Karpas-422 (cell line): ENCODE measurements at regions not wholly inside any gene's neighbourhood (a gene's known extent, or its start where the extent isn't known, plus 50 kb on each side); places are given as distances from the start of the nearest gene placed in this dataset. TPM values are rescaled to one million over a fixed set of nuclear protein-coding genes. Genes with fewer than 3 reads are reported as not detected.

ENCODE experiments used
- DNase-seq: peaks from one replicate; pipeline ENCODE4 v3.0.0-alpha.2; 2015
- H2AFZ ChIP-seq: fragments of 200-600 bp; sonication (generic); 2 replicates; pipeline ENCODE4 v1.6.1; 2014; ENCODE audit warnings: antibody characterized with exemption, low read length, mixed read lengths
- H3K27ac ChIP-seq: fragments of 200-600 bp; sonication (generic); 2 replicates; pipeline ENCODE4 v1.5.1; 2014; ENCODE audit warnings: mild to moderate bottlenecking, low read length, moderate library complexity
- H3K27me3 ChIP-seq: fragments of 200-600 bp; sonication (generic); 2 replicates; pipeline ENCODE4 v1.6.1; 2014; ENCODE audit warnings: low read length, mixed read lengths
- H3K36me3 ChIP-seq: fragments of 200-600 bp; sonication (generic); 2 replicates; pipeline ENCODE4 v1.6.1; 2014; ENCODE audit warnings: low read length, mixed read lengths; ENCODE audit not compliant: insufficient read depth
- H3K4me1 ChIP-seq: fragments of 200-600 bp; sonication (generic); 2 replicates; pipeline ENCODE4 v1.6.1; 2014; ENCODE audit warnings: mild to moderate bottlenecking, low read length, mixed read lengths
- H3K4me2 ChIP-seq: fragments of 200-600 bp; sonication (generic); 2 replicates; pipeline ENCODE4 v1.6.1; 2014; ENCODE audit warnings: low read length, low read depth, mild to moderate bottlenecking; ENCODE audit not compliant: poor library complexity, severe bottlenecking
- H3K4me3 ChIP-seq: fragments of 200-600 bp; sonication (generic); 2 replicates; pipeline ENCODE4 v1.5.1; 2014; ENCODE audit warnings: mild to moderate bottlenecking, antibody characterized with exemption, low read length, mixed read lengths
- H3K79me2 ChIP-seq: fragments of 200-600 bp; sonication (generic); 2 replicates; pipeline ENCODE4 v1.6.1; 2014; ENCODE audit warnings: mild to moderate bottlenecking, low read length, mixed read lengths
- H3K9ac ChIP-seq: fragments of 200-600 bp; sonication (generic); 2 replicates; pipeline ENCODE4 v1.6.0; 2014; ENCODE audit warnings: low read length
- H3K9me2 ChIP-seq: fragments of 200-600 bp; sonication (generic), shearing (Covaris generic); replicated peaks from 2 replicates; pipeline ENCODE4 v1.6.0; 2014; ENCODE audit warnings: mild to moderate bottlenecking, low read length, moderate library complexity; ENCODE audit not compliant: insufficient read depth
- H3K9me3 ChIP-seq: fragments of 300-700, 200-600 bp; sonication (generic); 2 replicates; pipeline ENCODE4 v1.6.1; 2014; ENCODE audit warnings: low read length, mixed read lengths
- H4K20me1 ChIP-seq: fragments of 200-600 bp; sonication (generic); 2 replicates; pipeline ENCODE4 v1.6.1; 2014; ENCODE audit warnings: mild to moderate bottlenecking, antibody characterized with exemption, low read length, low read depth; ENCODE audit not compliant: insufficient read depth
- small RNA-seq: library from RNA; depleted of rRNA; stranded (forward); fragments of <200 nt; gene quantifications from one replicate; pipeline ENCODE3, GENCODE V24; 2014

DNA sequence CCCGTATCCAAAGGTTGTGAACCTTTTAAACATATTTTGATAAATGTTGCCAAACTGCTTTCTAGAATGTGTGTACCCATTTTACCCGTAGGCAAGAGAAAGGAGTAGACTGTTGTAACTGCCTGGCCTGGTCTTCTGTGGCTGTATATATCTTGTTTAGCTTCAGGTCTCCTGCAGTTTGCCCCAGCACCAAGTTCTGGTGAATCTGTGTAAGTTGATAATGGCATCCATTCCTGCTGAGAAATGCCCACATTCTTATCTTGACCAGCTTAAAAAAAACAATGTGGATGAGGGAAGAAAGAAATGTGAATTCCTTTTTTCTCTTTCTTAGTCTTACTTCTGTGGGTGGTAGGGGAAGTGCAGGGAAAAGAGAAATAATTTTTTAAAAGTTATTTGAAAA is 53.3 kb upstream of the TLE3 start:
- Histone ChIP-seq H3K27ac (no peak overlapping the region), H3K9me3 (no peaks in the 10 kb centered on the region), H3K9ac (no peak overlapping the region), H3K9me2 (no peaks in the 10 kb centered on the region), H3K27me3 (no peaks in the 10 kb centered on the region), H4K20me1 (no peaks in the 10 kb centered on the region), H3K4me1 (no peaks in the 10 kb centered on the region), H3K4me2 (no peak overlapping the region), H3K79me2 (no peaks in the 10 kb centered on the region), H3K36me3 (no peaks in the 10 kb centered on the region), H2AFZ (no peak overlapping the region), H3K4me3 (no peak overlapping the region)
- DNase-seq = no peak

DNA sequence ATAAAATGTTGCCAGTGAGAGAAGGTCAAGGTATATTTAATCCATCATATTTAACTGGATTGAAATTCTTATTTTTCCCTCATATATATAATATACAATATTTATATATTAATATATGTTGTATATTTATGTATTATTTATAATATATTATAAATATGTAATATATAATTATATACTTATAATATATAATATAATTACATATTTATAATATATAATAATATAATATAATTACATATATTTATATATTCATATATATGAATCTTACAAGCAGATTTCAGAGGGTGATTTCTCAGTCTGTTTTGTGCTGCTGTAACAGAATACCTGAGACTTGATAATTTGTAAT is 52.7 kb upstream of the TLE3 start:
- Histone ChIP-seq H3K4me1 (no peaks in the 10 kb centered on the region), H4K20me1 (no peaks in the 10 kb centered on the region), H3K27ac (no peak overlapping the region), H2AFZ (no peak overlapping the region), H3K27me3 (no peaks in the 10 kb centered on the region), H3K4me3 (no peak overlapping the region), H3K79me2 (no peaks in the 10 kb centered on the region), H3K36me3 (no peaks in the 10 kb centered on the region), H3K9me2 (no peaks in the 10 kb centered on the region), H3K9ac (no peak overlapping the region), H3K4me2 (no peak overlapping the region), H3K9me3 (no peaks in the 10 kb centered on the region)
- DNase-seq = no peak

GRCh38 chr15:70149667-70150404 is 52.1 kb upstream of the TLE3 start:
- Histone ChIP-seq H3K9ac (no peak overlapping the region), H3K9me3 (no peaks in the 10 kb centered on the region), H2AFZ (no peak overlapping the region), H3K27me3 (no peaks in the 10 kb centered on the region), H3K4me2 (no peak overlapping the region), H3K4me3 (no peak overlapping the region), H3K4me1 (no peaks in the 10 kb centered on the region), H3K36me3 (no peaks in the 10 kb centered on the region), H3K27ac (no peak overlapping the region), H3K9me2 (no peaks in the 10 kb centered on the region), H3K79me2 (no peaks in the 10 kb centered on the region), H4K20me1 (no peaks in the 10 kb centered on the region)
- DNase-seq = peak; percentile 43

- no peak overlapping the region for H3K27ac ChIP-seq
- H4K20me1 ChIP-seq = no peaks in the 10 kb centered on the region
- no peak overlapping the region for H3K4me3 ChIP-seq
- no peak for DNase-seq
- no peak overlapping the region for H3K4me2 ChIP-seq
- no peak overlapping the region for H3K9ac ChIP-seq
- H3K27me3 ChIP-seq = no peaks in the 10 kb centered on the region
- H3K9me2 ChIP-seq = no peaks in the 10 kb centered on the region
- H3K36me3 ChIP-seq = no peaks in the 10 kb centered on the region
- no peaks in the 10 kb centered on the region for H3K79me2 ChIP-seq
- H3K4me1 ChIP-seq = no peaks in the 10 kb centered on the region
- H3K9me3 ChIP-seq = no peaks in the 10 kb centered on the region
- H2AFZ ChIP-seq = no peak overlapping the region
Observed at GRCh38 chr15:70147778-70148177, 50.1 kb upstream of the TLE3 start.

Small RNA genes lying in the stretch of these regions (small RNA-seq; reads per million reads assigned to genes)
- gene RNU6-745P = not detected
